ENCODE measurements at regions not wholly inside any gene's neighbourhood (a gene's known extent, or its start where the extent isn't known, plus 50 kb on each side); places are given as distances from the start of the nearest gene placed in this dataset.

DNA sequence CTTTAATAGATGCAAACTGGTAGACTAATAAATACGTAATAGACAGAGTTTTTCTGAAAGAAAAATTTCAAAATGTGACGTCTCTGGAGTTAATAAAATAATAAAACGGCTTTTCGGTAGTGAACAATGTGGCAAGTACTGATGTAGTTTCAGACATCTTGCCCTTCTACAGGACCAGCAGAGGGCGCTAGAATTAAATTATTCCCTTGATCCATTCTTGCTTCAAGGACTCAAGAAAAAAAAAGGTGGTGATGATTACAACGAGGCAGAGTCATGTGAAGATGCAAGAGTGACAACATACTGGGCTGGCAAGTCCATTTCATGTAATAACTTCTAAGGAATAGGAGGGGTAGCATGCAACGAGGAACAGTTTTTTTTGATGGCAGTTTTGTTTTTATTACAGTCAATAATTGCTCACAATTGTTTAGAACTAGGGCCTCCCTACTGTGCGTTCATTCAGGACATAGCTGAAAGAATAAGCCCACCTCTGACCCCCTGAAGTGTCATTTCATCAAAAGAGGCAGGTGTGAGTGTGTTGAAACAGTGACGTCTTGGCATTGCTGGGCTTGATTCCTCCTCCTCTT is 101.0 kb upstream of the GZMB start (continued):
- TF ChIP-seq, protein P1, sequence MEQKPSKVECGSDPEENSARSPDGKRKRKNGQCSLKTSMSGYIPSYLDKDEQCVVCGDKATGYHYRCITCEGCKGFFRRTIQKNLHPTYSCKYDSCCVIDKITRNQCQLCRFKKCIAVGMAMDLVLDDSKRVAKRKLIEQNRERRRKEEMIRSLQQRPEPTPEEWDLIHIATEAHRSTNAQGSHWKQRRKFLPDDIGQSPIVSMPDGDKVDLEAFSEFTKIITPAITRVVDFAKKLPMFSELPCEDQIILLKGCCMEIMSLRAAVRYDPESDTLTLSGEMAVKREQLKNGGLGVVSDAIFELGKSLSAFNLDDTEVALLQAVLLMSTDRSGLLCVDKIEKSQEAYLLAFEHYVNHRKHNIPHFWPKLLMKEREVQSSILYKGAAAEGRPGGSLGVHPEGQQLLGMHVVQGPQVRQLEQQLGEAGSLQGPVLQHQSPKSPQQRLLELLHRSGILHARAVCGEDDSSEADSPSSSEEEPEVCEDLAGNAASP (CRISPR knock-in tag; IDR thresholded peaks at IDR 0.05; ENCODE audit: borderline replicate concordance), result 0 out of 2 replicates have a peak, but pooled peaks have one; percentile 31
- TF ChIP-seq, protein P2, sequence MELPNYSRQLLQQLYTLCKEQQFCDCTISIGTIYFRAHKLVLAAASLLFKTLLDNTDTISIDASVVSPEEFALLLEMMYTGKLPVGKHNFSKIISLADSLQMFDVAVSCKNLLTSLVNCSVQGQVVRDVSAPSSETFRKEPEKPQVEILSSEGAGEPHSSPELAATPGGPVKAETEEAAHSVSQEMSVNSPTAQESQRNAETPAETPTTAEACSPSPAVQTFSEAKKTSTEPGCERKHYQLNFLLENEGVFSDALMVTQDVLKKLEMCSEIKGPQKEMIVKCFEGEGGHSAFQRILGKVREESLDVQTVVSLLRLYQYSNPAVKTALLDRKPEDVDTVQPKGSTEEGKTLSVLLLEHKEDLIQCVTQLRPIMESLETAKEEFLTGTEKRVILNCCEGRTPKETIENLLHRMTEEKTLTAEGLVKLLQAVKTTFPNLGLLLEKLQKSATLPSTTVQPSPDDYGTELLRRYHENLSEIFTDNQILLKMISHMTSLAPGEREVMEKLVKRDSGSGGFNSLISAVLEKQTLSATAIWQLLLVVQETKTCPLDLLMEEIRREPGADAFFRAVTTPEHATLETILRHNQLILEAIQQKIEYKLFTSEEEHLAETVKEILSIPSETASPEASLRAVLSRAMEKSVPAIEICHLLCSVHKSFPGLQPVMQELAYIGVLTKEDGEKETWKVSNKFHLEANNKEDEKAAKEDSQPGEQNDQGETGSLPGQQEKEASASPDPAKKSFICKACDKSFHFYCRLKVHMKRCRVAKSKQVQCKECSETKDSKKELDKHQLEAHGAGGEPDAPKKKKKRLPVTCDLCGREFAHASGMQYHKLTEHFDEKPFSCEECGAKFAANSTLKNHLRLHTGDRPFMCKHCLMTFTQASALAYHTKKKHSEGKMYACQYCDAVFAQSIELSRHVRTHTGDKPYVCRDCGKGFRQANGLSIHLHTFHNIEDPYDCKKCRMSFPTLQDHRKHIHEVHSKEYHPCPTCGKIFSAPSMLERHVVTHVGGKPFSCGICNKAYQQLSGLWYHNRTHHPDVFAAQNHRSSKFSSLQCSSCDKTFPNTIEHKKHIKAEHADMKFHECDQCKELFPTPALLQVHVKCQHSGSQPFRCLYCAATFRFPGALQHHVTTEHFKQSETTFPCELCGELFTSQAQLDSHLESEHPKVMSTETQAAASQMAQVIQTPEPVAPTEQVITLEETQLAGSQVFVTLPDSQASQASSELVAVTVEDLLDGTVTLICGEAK (IDR thresholded peaks at IDR 0.05), result no peak
- TF ChIP-seq, protein P2 (CRISPR knock-in tag; IDR thresholded peaks at IDR 0.05), result no peak
- TF ChIP-seq, protein P3, sequence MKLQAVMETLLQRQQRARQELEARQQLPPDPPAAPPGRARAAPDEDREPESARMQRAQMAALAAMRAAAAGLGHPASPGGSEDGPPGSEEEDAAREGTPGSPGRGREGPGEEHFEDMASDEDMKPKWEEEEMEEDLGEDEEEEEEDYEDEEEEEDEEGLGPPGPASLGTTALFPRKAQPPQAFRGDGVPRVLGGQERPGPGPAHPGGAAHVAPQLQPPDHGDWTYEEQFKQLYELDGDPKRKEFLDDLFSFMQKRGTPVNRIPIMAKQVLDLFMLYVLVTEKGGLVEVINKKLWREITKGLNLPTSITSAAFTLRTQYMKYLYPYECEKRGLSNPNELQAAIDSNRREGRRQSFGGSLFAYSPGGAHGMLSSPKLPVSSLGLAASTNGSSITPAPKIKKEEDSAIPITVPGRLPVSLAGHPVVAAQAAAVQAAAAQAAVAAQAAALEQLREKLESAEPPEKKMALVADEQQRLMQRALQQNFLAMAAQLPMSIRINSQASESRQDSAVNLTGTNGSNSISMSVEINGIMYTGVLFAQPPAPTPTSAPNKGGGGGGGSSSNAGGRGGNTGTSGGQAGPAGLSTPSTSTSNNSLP (IDR thresholded peaks at IDR 0.05; ENCODE audit: low read depth, low read length), result peak; percentile 95
- TF ChIP-seq BCL6 (CRISPR knock-in tag; IDR thresholded peaks at IDR 0.05), result no peak
- TF ChIP-seq RXRB (CRISPR knock-in tag; IDR thresholded peaks at IDR 0.05; ENCODE audit: borderline replicate concordance), result 0 out of 2 replicates have a peak, but pooled peaks have one; percentile 22
- no peak for TF ChIP-seq ARNT2 (CRISPR knock-in tag; IDR thresholded peaks at IDR 0.05; ENCODE audit: low read depth)
- no peak for TF ChIP-seq CREM (IDR thresholded peaks at IDR 0.05)
- no peak for TF ChIP-seq CREM (CRISPR knock-in tag; IDR thresholded peaks at IDR 0.05)
- no peak for TF ChIP-seq NR3C1 (CRISPR knock-in tag; IDR thresholded peaks at IDR 0.05)
- TF ChIP-seq IRF2 (CRISPR knock-in tag; IDR thresholded peaks at IDR 0.05), result peak; percentile 64; the same call in 1 of the 2 replicates

All from HepG2 (cell line).